ENCODE measurements at regions not wholly inside any gene's neighbourhood (a gene's known extent, or its start where the extent isn't known, plus 50 kb on each side); places are given as distances from the start of the nearest gene placed in this dataset.
A peak's percentile ranks its signal among the peaks of the same experiment; 100 is the strongest.
"Not testable (repeated sequence)": the region's sequence is repeated elsewhere in the genome, so short reads cannot be mapped to it uniquely, and the experiment has no call there.

- not testable (repeated sequence) for ATAC-seq
These were observed 99.8 kb upstream of the GOLGA6L22 start for GRCh38 chr15:22358932-22359331.

- ATAC-seq: peak; percentile 51 to 55
These were observed 99.1 kb upstream of the GOLGA6L22 start for GRCh38 chr15:22359587-22359986.

GRCh38 chr15:22360696-22361095 is 98.0 kb upstream of the GOLGA6L22 start:
- ATAC-seq: peak in 1 of 2 donors; percentile 17

- ATAC-seq: not testable (repeated sequence)
These were observed 96.2 kb upstream of the GOLGA6L22 start for GRCh38 chr15:22362502-22362901.

GRCh38 chr15:22371246-22371834 is 87.4 kb upstream of the GOLGA6L22 start:
- peak in 1 of 2 donors; percentile 13 for ATAC-seq

- ATAC-seq: not testable (repeated sequence)
These were observed 84.2 kb upstream of the GOLGA6L22 start for GRCh38 chr15:22374531-22374930.

GRCh38 chr15:22375829-22376228 is 82.9 kb upstream of the GOLGA6L22 start:
- not testable (repeated sequence) for ATAC-seq

GRCh38 chr15:22377859-22378258 is 80.8 kb upstream of the GOLGA6L22 start:
- ATAC-seq: peak in 1 of 2 donors; percentile 27

- ATAC-seq: not testable (repeated sequence)
These were observed 71.0 kb upstream of the GOLGA6L22 start for GRCh38 chr15:22387691-22388090.

GRCh38 chr15:22388365-22388764 is 70.3 kb upstream of the GOLGA6L22 start:
- ATAC-seq: not testable (repeated sequence)

GRCh38 chr15:22401207-22401606 is 57.5 kb upstream of the GOLGA6L22 start:
- ATAC-seq: not testable (repeated sequence)

GRCh38 chr15:22401703-22402102 is 57.0 kb upstream of the GOLGA6L22 start:
- ATAC-seq: not testable (repeated sequence)

GRCh38 chr15:22405765-22406164 is 52.9 kb upstream of the GOLGA6L22 start:
- ATAC-seq: not testable (repeated sequence)
